ENCODE measurements at regions not wholly inside any gene's neighbourhood (a gene's known extent, or its start where the extent isn't known, plus 50 kb on each side); places are given as distances from the start of the nearest gene placed in this dataset.

- intact Hi-C loops (cut with DNase I) = no loop called here
- no peak for DNase-seq
Observed at GRCh38 chr5:106200971-106201370, 1469.8 kb downstream of the EFNA5 start.

GRCh38 chr5:106195679-106196474 is 1474.9 kb downstream of the EFNA5 start:
- no peak for DNase-seq
- intact Hi-C loops (cut with DNase I) = no loop called here

- DNase-seq = no peak
- intact Hi-C loops (cut with DNase I) = no loop called here
Observed at GRCh38 chr5:106189121-106189809, 1481.5 kb downstream of the EFNA5 start.

DNA sequence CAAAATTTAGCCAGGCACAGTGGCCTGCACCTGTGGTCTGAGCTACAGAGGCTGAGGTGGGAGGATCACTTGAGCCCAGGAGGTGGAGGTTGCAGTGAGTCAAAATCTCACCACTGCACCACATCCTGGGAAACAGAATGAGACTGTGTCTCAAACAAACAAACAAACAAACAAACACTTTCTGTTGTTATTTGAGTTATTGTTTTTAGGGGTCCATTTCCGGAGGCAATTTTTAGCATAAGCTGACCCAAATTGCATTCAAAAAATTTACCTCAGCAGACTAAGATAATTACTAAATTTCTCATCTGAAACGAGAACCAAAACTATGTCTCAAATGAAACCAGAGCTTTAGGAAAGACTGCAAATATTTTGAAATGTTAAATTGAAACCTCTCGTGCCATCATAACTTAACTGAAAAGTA is 1485.1 kb downstream of the EFNA5 start:
- intact Hi-C loops (cut with DNase I) = no loop called here
- DNase-seq = no peak

DNA sequence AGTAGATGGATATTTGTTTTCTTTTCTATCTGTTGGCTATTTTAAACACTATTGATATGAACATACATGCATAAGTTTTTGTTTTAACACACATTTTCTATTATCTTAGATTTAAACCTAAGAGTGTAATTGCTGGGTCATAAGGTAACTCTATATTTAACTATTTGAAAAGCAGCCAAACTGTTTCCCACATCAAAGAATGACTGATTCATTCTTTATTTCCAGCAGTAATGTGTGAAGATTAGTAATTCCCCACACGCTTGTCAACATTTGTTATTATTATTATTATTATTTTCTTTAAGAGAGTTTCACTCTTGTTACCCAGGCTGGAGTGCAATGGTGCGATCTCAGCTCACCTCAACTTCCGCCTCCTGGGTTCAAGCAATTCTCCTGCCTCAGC is 1495.8 kb downstream of the EFNA5 start:
- intact Hi-C loops (cut with DNase I) = no loop called here
- DNase-seq = no peak

GRCh38 chr5:106172681-106173532 is 1497.8 kb downstream of the EFNA5 start:
- no peak for DNase-seq
- intact Hi-C loops (cut with DNase I) = no loop called here

GRCh38 chr5:106171708-106172107 is 1499.0 kb downstream of the EFNA5 start:
- DNase-seq = no peak
- intact Hi-C loops (cut with DNase I) = no loop called here

DNA sequence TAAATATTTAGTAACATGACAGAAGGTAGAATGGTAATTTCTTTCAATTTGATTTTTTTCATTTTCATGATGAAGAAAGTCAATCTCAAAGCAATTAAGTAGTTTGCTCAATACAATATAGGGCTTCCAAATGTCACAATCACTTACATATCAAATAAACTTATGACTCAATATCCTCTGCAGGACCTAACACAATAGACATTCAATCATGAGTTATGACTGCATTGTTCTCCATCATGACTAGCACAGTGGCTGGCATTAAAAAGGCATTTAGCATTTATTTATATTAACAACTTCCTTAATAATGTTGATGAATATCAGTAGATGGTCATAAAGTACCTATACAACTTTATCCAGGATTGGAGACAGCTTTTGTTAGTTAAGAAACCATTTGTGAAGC is 1499.6 kb downstream of the EFNA5 start:
- intact Hi-C loops (cut with DNase I) = no loop called here
- DNase-seq = no peak

- no peak for DNase-seq
- intact Hi-C loops (cut with DNase I) = no loop called here
Observed at GRCh38 chr5:106167766-106168165, 1503.0 kb downstream of the EFNA5 start.

DNA sequence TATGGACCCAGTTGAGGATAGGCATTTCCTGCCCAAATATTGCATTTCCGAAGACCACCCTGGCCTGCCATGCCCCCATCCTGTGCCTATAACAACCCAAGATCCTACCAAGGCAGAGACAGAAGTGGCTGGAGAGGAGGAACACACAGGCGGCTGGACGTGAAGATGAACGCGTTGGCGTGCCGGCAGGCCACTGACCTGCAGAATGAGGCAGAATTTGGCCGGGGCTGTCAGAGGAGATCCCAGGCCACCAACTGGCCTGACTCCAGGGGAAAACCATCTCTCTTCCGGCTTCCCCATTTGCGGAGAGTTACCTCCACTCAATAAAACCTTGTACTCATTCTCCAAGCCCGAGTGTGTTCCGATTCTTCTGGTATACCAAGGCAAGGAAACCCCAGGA is 1507.5 kb downstream of the EFNA5 start:
- no peak for DNase-seq
- intact Hi-C loops (cut with DNase I) = no loop called here

DNA sequence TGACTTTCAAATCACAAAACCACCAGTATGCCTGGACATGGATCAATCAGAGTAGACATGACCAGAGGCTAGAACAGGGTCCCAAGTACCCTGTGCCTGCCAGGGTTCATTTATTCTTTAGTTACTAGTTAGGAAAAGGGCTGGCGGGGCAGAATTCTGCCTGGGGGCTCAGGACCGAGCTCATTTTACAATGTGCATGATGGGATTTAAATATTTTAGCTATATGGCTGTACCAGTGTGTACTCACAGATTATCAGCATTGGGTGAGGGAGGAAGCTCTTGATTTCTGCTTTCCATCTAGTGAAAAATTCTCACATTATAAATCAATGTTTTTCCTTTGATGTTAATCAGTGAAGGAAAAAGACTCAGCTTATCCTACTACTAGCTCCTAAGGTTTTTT is 1511.1 kb downstream of the EFNA5 start:
- no peak for DNase-seq
- intact Hi-C loops (cut with DNase I) = no loop called here

GRCh38 chr5:106154280-106154716 is 1516.4 kb downstream of the EFNA5 start:
- intact Hi-C loops (cut with DNase I) = no loop called here

DNA sequence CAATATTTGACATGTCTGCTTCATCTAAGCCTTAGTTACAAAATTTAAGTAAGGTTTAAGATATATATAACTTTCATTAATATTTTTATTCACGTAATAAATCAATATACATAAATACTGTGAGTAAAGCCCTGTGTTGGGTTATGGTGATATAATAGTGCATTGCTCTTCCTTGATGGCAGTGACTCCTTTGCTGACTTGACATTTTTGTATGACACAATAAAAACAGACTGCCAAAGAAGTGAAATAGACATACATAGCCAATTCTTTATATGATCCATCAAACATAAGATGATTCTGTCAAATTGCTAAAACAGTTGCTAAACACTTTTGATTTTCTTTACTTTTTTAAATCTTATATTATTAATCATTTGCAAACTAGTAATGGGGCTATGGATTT is 1518.2 kb downstream of the EFNA5 start:
- DNase-seq = no peak
- intact Hi-C loops (cut with DNase I) = no loop called here

More at GRCh38 chr5:106154280-106154716, 1516.4 kb downstream of the EFNA5 start:
- peak in 2 of 10 donors; percentile 40 to 62 for DNase-seq

DNA sequence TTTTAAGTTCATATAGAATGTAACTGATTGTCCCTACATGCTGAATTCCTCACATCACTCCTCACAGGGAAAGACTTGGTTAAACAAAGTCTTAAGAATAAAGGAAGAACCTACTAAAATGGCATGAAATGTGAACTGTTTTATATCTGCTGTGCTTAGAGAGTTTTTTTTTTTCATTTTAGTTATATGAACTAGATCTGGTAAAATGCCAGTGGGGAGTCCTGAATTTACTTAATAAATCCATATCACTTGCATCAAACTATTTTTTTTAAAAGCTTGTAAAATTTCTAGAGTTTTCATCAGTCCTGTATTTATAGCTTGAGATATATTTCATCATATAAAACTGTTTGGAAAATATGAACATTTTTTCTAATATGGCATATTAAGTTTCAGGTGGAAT is 1528.6 kb downstream of the EFNA5 start:
- DNase-seq = no peak

DNA sequence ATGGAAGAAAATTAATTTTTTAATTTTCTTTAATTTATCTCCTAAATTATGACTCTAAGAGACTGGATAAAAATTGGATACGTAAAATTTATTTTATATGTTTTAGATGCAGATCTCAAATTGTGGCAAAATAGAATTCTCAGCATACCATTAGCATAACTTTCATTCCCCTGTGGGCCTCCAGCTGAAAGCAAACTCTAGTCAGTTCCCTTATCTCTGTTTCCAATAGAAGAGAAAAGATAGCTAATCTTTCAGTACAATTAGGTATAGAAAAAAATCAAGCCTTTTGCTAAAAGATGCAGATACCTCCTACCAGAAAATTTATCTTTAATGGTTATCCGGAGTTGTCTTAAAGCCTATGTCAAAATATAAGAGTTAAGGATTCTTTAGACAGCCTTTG is 1530.6 kb downstream of the EFNA5 start:
- no peak for DNase-seq
- intact Hi-C loops (cut with DNase I) = no loop called here

More for the DNA sequence above, 1528.6 kb downstream of the EFNA5 start:
- intact Hi-C loops (cut with DNase I) = no loop called here

DNA sequence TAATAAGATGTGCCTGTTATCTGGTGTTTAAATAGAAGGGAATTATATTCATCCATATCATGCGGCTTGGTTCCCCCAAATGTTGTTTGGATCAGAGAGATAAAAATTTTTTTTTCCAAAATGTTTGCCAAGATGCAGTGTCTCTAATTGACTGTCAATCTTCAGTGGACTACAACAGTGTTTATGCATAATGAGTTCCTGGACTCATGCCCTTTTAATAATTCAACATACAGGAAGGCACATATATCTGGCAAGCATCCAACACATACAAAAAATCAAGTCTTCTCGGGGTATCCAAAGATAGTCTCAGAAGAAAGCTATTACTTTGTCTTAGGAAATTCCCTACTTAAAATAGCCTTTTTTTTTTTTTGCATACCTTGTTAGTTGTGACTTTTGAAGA is 1534.7 kb downstream of the EFNA5 start:
- intact Hi-C loops (cut with DNase I) = no loop called here
- no peak for DNase-seq

- no peak for DNase-seq
- intact Hi-C loops (cut with DNase I) = no loop called here
Observed at GRCh38 chr5:106135473-106135872, 1535.3 kb downstream of the EFNA5 start.

DNA sequence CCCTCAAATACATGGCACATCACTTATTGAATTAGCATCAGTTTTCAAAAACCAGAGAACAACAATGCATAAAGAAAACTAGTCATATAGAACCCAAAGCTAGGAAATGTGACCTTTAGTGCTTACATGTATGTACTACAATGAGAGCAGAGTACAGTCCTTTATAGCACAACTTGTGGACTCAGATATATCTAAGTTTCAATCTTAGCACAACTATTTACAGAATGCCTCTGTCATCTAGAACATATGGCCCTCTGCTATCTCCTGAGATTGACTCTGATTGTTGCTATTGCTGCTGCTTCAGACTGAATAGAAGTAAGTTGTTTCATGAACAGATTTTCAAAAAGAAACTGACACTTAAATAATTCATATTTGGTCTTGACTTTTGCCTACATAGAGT is 1536.2 kb downstream of the EFNA5 start:
- intact Hi-C loops (cut with DNase I) = no loop called here
- DNase-seq = no peak

GRCh38 chr5:106127985-106128384 is 1542.8 kb downstream of the EFNA5 start:
- intact Hi-C loops (cut with DNase I) = no loop called here
- no peak for DNase-seq

- no peak for DNase-seq
- intact Hi-C loops (cut with DNase I) = no loop called here
Observed at GRCh38 chr5:106127341-106127781, 1543.4 kb downstream of the EFNA5 start.
